ENCODE measurements at regions not wholly inside any gene's neighbourhood (a gene's known extent, or its start where the extent isn't known, plus 50 kb on each side); places are given as distances from the start of the nearest gene placed in this dataset.

- Histone ChIP-seq H3K27ac (ENCODE audit: insufficient read depth, low read length) (no peak overlapping the region), H3K4me1 (ENCODE audit: control insufficient read depth, extremely low read depth, insufficient read depth, low read length) (no peaks in the 10 kb centered on the region), H3K9ac (ENCODE audit: insufficient read depth, low read length) (no peak overlapping the region), H3K9me3 (ENCODE audit: control insufficient read depth, insufficient read depth, low read depth, low read length) (no peaks in the 10 kb centered on the region), H3K4me2 (ENCODE audit: extremely low read depth, insufficient read depth, low read length) (no peak overlapping the region), H3K27me3 (ENCODE audit: control insufficient read depth, insufficient read depth, low read length) (no peaks in the 10 kb centered on the region), H3K4me3 (replicated peaks in 1 of 4; ENCODE audit: control extremely low read depth in 1 of 4, insufficient read depth in 1 of 4, low read depth in 3 of 4, low read length in 4 of 4) (no peak overlapping the region), H3K36me3 (ENCODE audit: control insufficient read depth, insufficient read depth, low read length) (no peaks in the 10 kb centered on the region), H3K79me2 (ENCODE audit: control insufficient read depth, insufficient read depth, low read length) (no peaks in the 10 kb centered on the region), H2AFZ (ENCODE audit: low read length) (no peak overlapping the region), H4K20me1 (ENCODE audit: control insufficient read depth, extremely low read depth, insufficient read depth, low read length) (no peaks in the 10 kb centered on the region)
- no peak for DNase-seq (ENCODE audit: low read depth in 2 of 2)
- TF ChIP-seq CTCF (conservative IDR thresholded peaks at IDR 0.05 in 1 of 2, IDR thresholded peaks at IDR 0.05 in 1 of 2; ENCODE audit: low read depth in 1 of 2, low read length in 2 of 2) = no peak
- no peak for TF ChIP-seq EZH2 (IDR thresholded peaks at IDR 0.05; ENCODE audit: low read length, missing control alignments)
Observed at GRCh38 chr11:116434986-116435385, 337.8 kb downstream of the BUD13 start.

GRCh38 chr11:116432301-116432700 is 340.5 kb downstream of the BUD13 start:
- Histone ChIP-seq H4K20me1 (ENCODE audit: control insufficient read depth, extremely low read depth, insufficient read depth, low read length) (no peaks in the 10 kb centered on the region), H3K9me3 (ENCODE audit: control insufficient read depth, insufficient read depth, low read depth, low read length) (no peaks in the 10 kb centered on the region), H3K9ac (ENCODE audit: insufficient read depth, low read length) (no peak overlapping the region), H3K4me1 (ENCODE audit: control insufficient read depth, extremely low read depth, insufficient read depth, low read length) (no peaks in the 10 kb centered on the region), H3K27ac (ENCODE audit: insufficient read depth, low read length) (no peak overlapping the region), H3K27me3 (ENCODE audit: control insufficient read depth, insufficient read depth, low read length) (no peaks in the 10 kb centered on the region), H3K4me2 (ENCODE audit: extremely low read depth, insufficient read depth, low read length) (no peak overlapping the region), H3K36me3 (ENCODE audit: control insufficient read depth, insufficient read depth, low read length) (no peaks in the 10 kb centered on the region), H3K4me3 (replicated peaks in 1 of 4; ENCODE audit: control extremely low read depth in 1 of 4, insufficient read depth in 1 of 4, low read depth in 3 of 4, low read length in 4 of 4) (no peak overlapping the region), H3K79me2 (ENCODE audit: control insufficient read depth, insufficient read depth, low read length) (no peaks in the 10 kb centered on the region), H2AFZ (ENCODE audit: low read length) (no peak overlapping the region)
- TF ChIP-seq EZH2 (IDR thresholded peaks at IDR 0.05; ENCODE audit: low read length, missing control alignments) (no peak), CTCF (conservative IDR thresholded peaks at IDR 0.05 in 1 of 2, IDR thresholded peaks at IDR 0.05 in 1 of 2; ENCODE audit: low read depth in 1 of 2, low read length in 2 of 2) (no peak)
- no peak for DNase-seq (ENCODE audit: low read depth in 2 of 2)

GRCh38 chr11:116431842-116432241 is 340.9 kb downstream of the BUD13 start:
- Histone ChIP-seq H3K36me3 (ENCODE audit: control insufficient read depth, insufficient read depth, low read length) (no peaks in the 10 kb centered on the region), H3K4me1 (ENCODE audit: control insufficient read depth, extremely low read depth, insufficient read depth, low read length) (no peaks in the 10 kb centered on the region), H4K20me1 (ENCODE audit: control insufficient read depth, extremely low read depth, insufficient read depth, low read length) (no peaks in the 10 kb centered on the region), H3K27ac (ENCODE audit: insufficient read depth, low read length) (no peak overlapping the region), H3K27me3 (ENCODE audit: control insufficient read depth, insufficient read depth, low read length) (no peaks in the 10 kb centered on the region), H2AFZ (ENCODE audit: low read length) (no peak overlapping the region), H3K4me3 (replicated peaks in 1 of 4; ENCODE audit: control extremely low read depth in 1 of 4, insufficient read depth in 1 of 4, low read depth in 3 of 4, low read length in 4 of 4) (no peak overlapping the region), H3K9me3 (ENCODE audit: control insufficient read depth, insufficient read depth, low read depth, low read length) (no peaks in the 10 kb centered on the region), H3K9ac (ENCODE audit: insufficient read depth, low read length) (no peak overlapping the region), H3K4me2 (ENCODE audit: extremely low read depth, insufficient read depth, low read length) (no peak overlapping the region), H3K79me2 (ENCODE audit: control insufficient read depth, insufficient read depth, low read length) (no peaks in the 10 kb centered on the region)
- DNase-seq (ENCODE audit: low read depth in 2 of 2) = no peak
- TF ChIP-seq EZH2 (IDR thresholded peaks at IDR 0.05; ENCODE audit: low read length, missing control alignments) (no peak), CTCF (conservative IDR thresholded peaks at IDR 0.05 in 1 of 2, IDR thresholded peaks at IDR 0.05 in 1 of 2; ENCODE audit: low read depth in 1 of 2, low read length in 2 of 2) (no peak)
